Gastroesophageal sphincter (tissue), 3 donors: ENCODE measurements at regions not wholly inside any gene's neighbourhood (a gene's known extent, or its start where the extent isn't known, plus 50 kb on each side); places are given as distances from the start of the nearest gene placed in this dataset.

Source experiments
- EP300 ChIP-seq: sonication (generic); formaldehyde crosslinking; IDR thresholded peaks from one replicate; pipeline ENCODE4 v1.6.1; 2017; ENCODE audit warnings: antibody characterized with exemption, mild to moderate bottlenecking
- POLR2A ChIP-seq, 2 donors: fragments of 450-650 bp; IDR thresholded peaks; one replicate each; pipeline ENCODE4 v1.6.1; 2017; ENCODE audit warnings: antibody characterized with exemption in 2 of 2, mild to moderate bottlenecking in 2 of 2, moderate library complexity in 1 of 2
- POLR2AphosphoS5 ChIP-seq: sonication (generic); formaldehyde crosslinking; IDR thresholded peaks from one replicate; pipeline ENCODE4 v1.6.1; 2017; ENCODE audit warnings: antibody characterized with exemption
- TF ChIP-seq, protein P1 (sequence below), 4 experiments: fragments of 200-600 bp in 2 of 4; fragments of 450-650 bp in 2 of 4; sonication (generic) in 1 of 4; IDR thresholded peaks; one replicate each; pipeline ENCODE4 v1.5.1; 2017 to 2019; ENCODE audit warnings: antibody characterized with exemption in 4 of 4, mild to moderate bottlenecking in 2 of 4, moderate library complexity in 2 of 4

DNA sequence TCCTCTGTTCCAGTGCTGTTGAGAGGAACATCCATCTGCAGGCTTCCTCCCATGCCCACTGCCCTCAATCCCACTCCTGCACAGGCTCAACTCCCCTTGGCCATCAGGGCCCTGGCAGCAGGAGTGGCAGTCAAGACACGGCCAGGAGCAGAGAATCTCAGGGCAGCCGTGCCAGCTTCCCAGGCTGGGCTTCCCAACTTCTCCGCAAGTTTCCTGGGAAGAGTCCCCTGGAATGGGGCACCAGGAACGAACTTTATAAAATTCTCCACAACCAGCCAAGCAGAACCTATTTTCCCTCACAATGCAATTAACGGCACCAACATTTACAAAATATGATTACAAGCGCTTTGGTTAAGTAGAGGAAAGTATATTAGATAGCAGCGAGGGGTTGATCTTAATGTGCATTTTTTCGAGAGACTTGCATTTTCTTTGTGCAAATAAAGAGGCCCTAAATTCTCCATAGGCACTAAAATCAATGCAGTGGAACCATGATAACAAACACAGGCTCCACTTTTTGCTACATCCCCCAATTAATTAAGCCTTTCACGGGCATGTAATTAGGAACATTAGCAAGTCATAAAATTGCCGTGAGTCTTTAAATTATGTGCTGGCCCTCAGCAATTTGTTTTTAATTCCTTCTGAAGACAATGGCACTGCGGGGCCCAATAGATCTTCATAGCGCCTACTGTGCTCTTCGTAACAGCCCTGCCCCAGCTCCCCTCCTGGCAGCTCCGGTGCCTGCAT lies 99.9 kb upstream of the LHX1 start:
- TF ChIP-seq, protein P1, sequence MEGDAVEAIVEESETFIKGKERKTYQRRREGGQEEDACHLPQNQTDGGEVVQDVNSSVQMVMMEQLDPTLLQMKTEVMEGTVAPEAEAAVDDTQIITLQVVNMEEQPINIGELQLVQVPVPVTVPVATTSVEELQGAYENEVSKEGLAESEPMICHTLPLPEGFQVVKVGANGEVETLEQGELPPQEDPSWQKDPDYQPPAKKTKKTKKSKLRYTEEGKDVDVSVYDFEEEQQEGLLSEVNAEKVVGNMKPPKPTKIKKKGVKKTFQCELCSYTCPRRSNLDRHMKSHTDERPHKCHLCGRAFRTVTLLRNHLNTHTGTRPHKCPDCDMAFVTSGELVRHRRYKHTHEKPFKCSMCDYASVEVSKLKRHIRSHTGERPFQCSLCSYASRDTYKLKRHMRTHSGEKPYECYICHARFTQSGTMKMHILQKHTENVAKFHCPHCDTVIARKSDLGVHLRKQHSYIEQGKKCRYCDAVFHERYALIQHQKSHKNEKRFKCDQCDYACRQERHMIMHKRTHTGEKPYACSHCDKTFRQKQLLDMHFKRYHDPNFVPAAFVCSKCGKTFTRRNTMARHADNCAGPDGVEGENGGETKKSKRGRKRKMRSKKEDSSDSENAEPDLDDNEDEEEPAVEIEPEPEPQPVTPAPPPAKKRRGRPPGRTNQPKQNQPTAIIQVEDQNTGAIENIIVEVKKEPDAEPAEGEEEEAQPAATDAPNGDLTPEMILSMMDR (IDR thresholded peaks at IDR 0.05), result no peak
- TF ChIP-seq POLR2AphosphoS5, result no peak
- no peak for TF ChIP-seq POLR2A (IDR thresholded peaks at IDR 0.05)
- no peak for TF ChIP-seq EP300
